ENCODE measurements at regions not wholly inside any gene's neighbourhood (a gene's known extent, or its start where the extent isn't known, plus 50 kb on each side); places are given as distances from the start of the nearest gene placed in this dataset.

GRCh38 chr2:241987726-241988125 lies 118.2 kb downstream of the RTP5 start:
- DNase-seq (no peak), ATAC-seq (ENCODE audit: insufficient read depth, low FRiP score) (no peak)
- TF ChIP-seq CTCF (IDR thresholded peaks at IDR 0.05; ENCODE audit: control extremely low read depth, extremely low read depth), result no peak
- peaks cover 0 to 3% (median 0%) of the 10 kb centered on the region in 4 donors for H3K9me3 ChIP-seq (ENCODE audit: control insufficient read depth in 4 of 4, insufficient read depth in 3 of 4, low read length in 3 of 4)
- H3K27me3 ChIP-seq (ENCODE audit: control insufficient read depth in 3 of 3, insufficient read depth in 3 of 3, low read length in 2 of 3), result no peaks in the 10 kb centered on the region
- no peak overlapping the region for H3K9ac ChIP-seq (ENCODE audit: insufficient read depth in 1 of 2, low read length in 2 of 2)
- 91 to 92% methylated on average over 18 to 24 of the region's 24 CpGs for WGBS, 2 donors
- H3K4me1 ChIP-seq (ENCODE audit: control insufficient read depth in 5 of 5, insufficient read depth in 5 of 5, low read length in 5 of 5), result no peaks in the 10 kb centered on the region
- no peak overlapping the region for H3K27ac ChIP-seq (ENCODE audit: low read depth in 1 of 2, low read length in 1 of 2)
- H3K36me3 ChIP-seq (ENCODE audit: control insufficient read depth in 4 of 4, insufficient read depth in 4 of 4, low read length in 4 of 4), result no peaks in the 10 kb centered on the region
- no peak overlapping the region for H3K4me3 ChIP-seq

- Histone ChIP-seq H3K9me3 (ENCODE audit: control insufficient read depth in 4 of 4, insufficient read depth in 3 of 4, low read length in 3 of 4) (peaks cover 0 to 3% (median 0%) of the 10 kb centered on the region in 4 donors), H3K36me3 (ENCODE audit: control insufficient read depth in 4 of 4, insufficient read depth in 4 of 4, low read length in 4 of 4) (no peaks in the 10 kb centered on the region), H3K9ac (ENCODE audit: insufficient read depth in 1 of 2, low read length in 2 of 2) (no peak overlapping the region), H3K27me3 (ENCODE audit: control insufficient read depth in 3 of 3, insufficient read depth in 3 of 3, low read length in 2 of 3) (no peaks in the 10 kb centered on the region), H3K27ac (ENCODE audit: low read depth in 1 of 2, low read length in 1 of 2) (no peak overlapping the region), H3K4me3 (no peak overlapping the region), H3K4me1 (ENCODE audit: control insufficient read depth in 5 of 5, insufficient read depth in 5 of 5, low read length in 5 of 5) (no peaks in the 10 kb centered on the region)
- no peak for DNase-seq
- WGBS, 2 donors, result 84 to 89% methylated on average over 11 of the region's 11 CpGs
- no peak for ATAC-seq (ENCODE audit: insufficient read depth, low FRiP score)
- no peak for TF ChIP-seq CTCF (IDR thresholded peaks at IDR 0.05; ENCODE audit: control extremely low read depth, extremely low read depth)
Observed at GRCh38 chr2:241988146-241988545, 118.6 kb downstream of the RTP5 start.

DNA sequence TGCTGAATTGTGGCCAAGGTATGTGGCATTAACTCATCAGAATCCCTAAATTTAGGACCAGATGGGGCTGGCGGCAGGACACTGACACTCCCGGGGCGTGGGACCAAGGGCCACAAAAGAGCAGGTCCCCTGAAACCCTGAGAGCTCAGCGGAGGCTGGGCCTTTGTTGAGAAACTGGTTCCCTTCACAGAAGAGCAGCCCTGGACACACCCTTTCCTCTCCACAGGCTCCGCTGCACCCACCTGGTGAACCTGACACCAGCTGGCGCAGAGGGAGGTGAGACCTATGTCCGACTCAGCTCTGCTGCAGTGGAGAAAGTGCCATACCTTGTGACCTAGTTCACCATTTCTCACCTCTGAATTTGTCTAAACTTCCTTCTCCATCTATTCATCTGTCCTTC lies 119.5 kb downstream of the RTP5 start:
- no peak overlapping the region for H3K9ac ChIP-seq (ENCODE audit: insufficient read depth in 1 of 2, low read length in 2 of 2)
- no peaks in the 10 kb centered on the region for H3K27me3 ChIP-seq (ENCODE audit: control insufficient read depth in 3 of 3, insufficient read depth in 3 of 3, low read length in 2 of 3)
- peaks cover 0 to 3% (median 0%) of the 10 kb centered on the region in 4 donors for H3K9me3 ChIP-seq (ENCODE audit: control insufficient read depth in 4 of 4, insufficient read depth in 3 of 4, low read length in 3 of 4)
- no peak for TF ChIP-seq CTCF (IDR thresholded peaks at IDR 0.05; ENCODE audit: control extremely low read depth, extremely low read depth)
- ATAC-seq (ENCODE audit: insufficient read depth, low FRiP score) (no peak), DNase-seq (peak; percentile 37 to 62 (median 58))
- no peaks in the 10 kb centered on the region for H3K4me1 ChIP-seq (ENCODE audit: control insufficient read depth in 5 of 5, insufficient read depth in 5 of 5, low read length in 5 of 5)
- no peak overlapping the region for H3K27ac ChIP-seq (ENCODE audit: low read depth in 1 of 2, low read length in 1 of 2)
- no peak overlapping the region for H3K4me3 ChIP-seq
- no peaks in the 10 kb centered on the region for H3K36me3 ChIP-seq (ENCODE audit: control insufficient read depth in 4 of 4, insufficient read depth in 4 of 4, low read length in 4 of 4)
- WGBS, 2 donors, result 70 to 83% methylated on average over 7 of the region's 7 CpGs

DNA sequence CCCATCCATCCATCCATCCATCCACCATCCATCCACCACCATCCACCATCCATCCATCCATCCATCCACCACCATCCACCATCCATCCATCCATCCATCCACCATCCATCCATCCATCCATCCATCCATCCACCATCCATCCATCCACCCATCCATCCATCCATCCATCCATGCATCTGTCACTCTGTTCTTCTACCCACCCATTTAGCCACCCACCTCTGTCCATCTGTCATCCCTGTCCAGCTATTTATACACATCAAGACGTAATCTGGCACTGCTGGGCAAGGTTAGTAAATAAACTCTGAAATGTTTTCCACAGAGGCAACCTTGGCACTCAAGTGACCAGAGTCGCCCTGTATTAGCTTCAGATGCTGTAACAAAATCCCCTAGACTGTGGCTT lies 120.9 kb downstream of the RTP5 start:
- no peaks in the 10 kb centered on the region for H3K27me3 ChIP-seq (ENCODE audit: control insufficient read depth in 3 of 3, insufficient read depth in 3 of 3, low read length in 2 of 3)
- ATAC-seq (ENCODE audit: insufficient read depth, low FRiP score) (no peak), DNase-seq (no peak)
- H3K4me1 ChIP-seq (ENCODE audit: control insufficient read depth in 5 of 5, insufficient read depth in 5 of 5, low read length in 5 of 5), result no peaks in the 10 kb centered on the region
- TF ChIP-seq CTCF (IDR thresholded peaks at IDR 0.05; ENCODE audit: control extremely low read depth, extremely low read depth), result no peak
- H3K27ac ChIP-seq (ENCODE audit: low read depth in 1 of 2, low read length in 1 of 2), result no peak overlapping the region
- peaks cover 0 to 2% (median 0%) of the 10 kb centered on the region in 4 donors for H3K36me3 ChIP-seq (ENCODE audit: control insufficient read depth in 4 of 4, insufficient read depth in 4 of 4, low read length in 4 of 4)
- H3K9ac ChIP-seq (ENCODE audit: insufficient read depth in 1 of 2, low read length in 2 of 2), result no peak overlapping the region
- no peak overlapping the region for H3K4me3 ChIP-seq
- 83 to 86% methylated on average over 2 of the region's 2 CpGs for WGBS, 2 donors
- H3K9me3 ChIP-seq (ENCODE audit: control insufficient read depth in 4 of 4, insufficient read depth in 3 of 4, low read length in 3 of 4), result peaks cover 0 to 3% (median 0%) of the 10 kb centered on the region in 4 donors

Measured in lung (tissue), 11 donors.